CD14-positive monocyte (primary cell): ENCODE measurements at regions not wholly inside any gene's neighbourhood (a gene's known extent, or its start where the extent isn't known, plus 50 kb on each side); places are given as distances from the start of the nearest gene placed in this dataset.

ENCODE experiments used
- DNase-seq, 3 donors: peaks; one replicate each; pipeline ENCODE4 v3.0.0-alpha.2; 2011 to 2022
- H2AFZ ChIP-seq: 2 replicates; pipeline ENCODE4 v1.6.0; 2012; ENCODE audit warnings: mild to moderate bottlenecking, low read depth, low read length, inconsistent platforms; ENCODE audit not compliant: insufficient read depth, poor library complexity, severe bottlenecking
- H3K27ac ChIP-seq, 2 donors: 1 replicate in 1 of 2; 2 replicates in 1 of 2; pipeline ENCODE4 v1.5.1; 2012 to 2013; ENCODE audit warnings: low read length in 2 of 2, control low read depth in 1 of 2, inconsistent platforms in 1 of 2, low read depth in 1 of 2, mild to moderate bottlenecking in 1 of 2
- H3K27me3 ChIP-seq, 2 donors: one replicate each; pipeline versions ENCODE4 v1.6.0 to v1.6.1; 2011 to 2013; ENCODE audit warnings: low read length in 2 of 2; ENCODE audit not compliant: control insufficient read depth in 2 of 2, insufficient read depth in 2 of 2
- H3K36me3 ChIP-seq, 2 donors: replicated peaks in 1 of 2; 1 replicate in 1 of 2; 2 replicates in 1 of 2; pipeline versions ENCODE4 v1.5.1 to v1.6.1; 2012 to 2013; ENCODE audit warnings: low read length in 2 of 2, control low read depth in 1 of 2, inconsistent platforms in 1 of 2, mild to moderate bottlenecking in 1 of 2; ENCODE audit not compliant: insufficient read depth in 2 of 2, control insufficient read depth in 1 of 2
- H3K4me1 ChIP-seq, 2 donors: 1 replicate in 1 of 2; 2 replicates in 1 of 2; pipeline versions ENCODE4 v1.5.1 to v1.6.1; 2012 to 2013; ENCODE audit warnings: low read length in 2 of 2, control low read depth in 1 of 2, inconsistent platforms in 1 of 2, mild to moderate bottlenecking in 1 of 2, moderate library complexity in 1 of 2; ENCODE audit not compliant: insufficient read depth in 2 of 2, control insufficient read depth in 1 of 2
- H3K4me2 ChIP-seq: replicated peaks from 2 replicates; pipeline ENCODE3; 2012; ENCODE audit warnings: low read length, moderate library complexity, mild to moderate bottlenecking; ENCODE audit not compliant: poor library complexity, severe bottlenecking; ENCODE audit errors: extremely low read depth
- H3K4me3 ChIP-seq, 3 experiments: fragments of 200-600 bp in 1 of 3; sonication (generic) in 1 of 3; replicated peaks in 1 of 3; 1 replicate in 2 of 3; 2 replicates in 1 of 3; pipeline ENCODE4 v1.5.1; 2011 to 2013; ENCODE audit warnings: low read length in 3 of 3, mild to moderate bottlenecking in 3 of 3, control low read depth in 2 of 3, low read depth in 2 of 3, inconsistent platforms in 1 of 3, moderate library complexity in 1 of 3
- H3K79me2 ChIP-seq: 2 replicates; pipeline ENCODE4 v1.6.0; 2012; ENCODE audit warnings: mild to moderate bottlenecking, control low read depth, inconsistent platforms, low read length, moderate library complexity; ENCODE audit not compliant: insufficient read depth
- H3K9ac ChIP-seq: 2 replicates; pipeline ENCODE4 v1.6.0; 2017; ENCODE audit warnings: low read length, mild to moderate bottlenecking; ENCODE audit not compliant: insufficient read depth, poor library complexity, severe bottlenecking
- H3K9me3 ChIP-seq, 2 donors: replicated peaks in 1 of 2; 1 replicate in 1 of 2; 2 replicates in 1 of 2; pipeline versions ENCODE4 v1.5.1 to v1.6.1; 2012 to 2013; ENCODE audit warnings: low read length in 2 of 2, control low read depth in 1 of 2; ENCODE audit not compliant: control insufficient read depth in 1 of 2, insufficient read depth in 1 of 2
- H4K20me1 ChIP-seq: 2 replicates; pipeline ENCODE4 v1.6.0; 2012; ENCODE audit warnings: mild to moderate bottlenecking, low read length, control low read depth, moderate library complexity; ENCODE audit not compliant: insufficient read depth
- H3K27ac Mint-ChIP-seq, 7 donors: one replicate each; pipeline ENCODE4 v1.8.0; 2020; ENCODE audit warnings: mild to moderate bottlenecking in 7 of 7, mixed read lengths in 7 of 7, moderate library complexity in 6 of 7, inconsistent platforms in 2 of 7
- H3K27me3 Mint-ChIP-seq, 3 donors: one replicate each; pipeline ENCODE4 v1.8.0; 2021 to 2022; ENCODE audit warnings: low read depth in 3 of 3, mild to moderate bottlenecking in 3 of 3, mixed read lengths in 3 of 3, moderate library complexity in 3 of 3, inconsistent platforms in 1 of 3
- H3K36me3 Mint-ChIP-seq, 2 donors: one replicate each; pipeline ENCODE4 v1.8.0; 2020; ENCODE audit warnings: mixed read lengths in 2 of 2, inconsistent platforms in 1 of 2, mild to moderate bottlenecking in 1 of 2
- H3K4me1 Mint-ChIP-seq: one replicate; pipeline ENCODE4 v1.8.0; 2020; ENCODE audit warnings: mild to moderate bottlenecking, mixed read lengths
- H3K4me3 Mint-ChIP-seq, 2 donors: one replicate each; pipeline ENCODE4 v1.8.0; 2020; ENCODE audit warnings: mild to moderate bottlenecking in 2 of 2, mixed read lengths in 2 of 2, moderate library complexity in 1 of 2
- H3K9me3 Mint-ChIP-seq, 7 donors: one replicate each; pipeline ENCODE4 v1.8.0; 2020 to 2022; ENCODE audit warnings: mixed read lengths in 7 of 7, mild to moderate bottlenecking in 6 of 7, moderate library complexity in 6 of 7, inconsistent platforms in 2 of 7
- WGBS: methylation state at CpG from one replicate; pipeline ENCODE4 v1.1.5; 2013; ENCODE audit warnings: missing lambda C conversion rate; ENCODE audit not compliant: insufficient coverage; 5-methylcytosine and 5-hydroxymethylcytosine counted together
- intact Hi-C, 2 donors: fragments of 100-400 bp; cut with micrococcal nuclease; formaldehyde crosslinking; loops; one replicate each; pipeline versions ENCODE4 v1.15.0 to v1.15.1; 2023
- TF ChIP-seq, protein P1 (sequence below): fragments of 200-600 bp; IDR thresholded peaks from one replicate; pipeline ENCODE4 v1.8.0; 2022; ENCODE audit warnings: antibody characterized with exemption, mild to moderate bottlenecking

DNA sequence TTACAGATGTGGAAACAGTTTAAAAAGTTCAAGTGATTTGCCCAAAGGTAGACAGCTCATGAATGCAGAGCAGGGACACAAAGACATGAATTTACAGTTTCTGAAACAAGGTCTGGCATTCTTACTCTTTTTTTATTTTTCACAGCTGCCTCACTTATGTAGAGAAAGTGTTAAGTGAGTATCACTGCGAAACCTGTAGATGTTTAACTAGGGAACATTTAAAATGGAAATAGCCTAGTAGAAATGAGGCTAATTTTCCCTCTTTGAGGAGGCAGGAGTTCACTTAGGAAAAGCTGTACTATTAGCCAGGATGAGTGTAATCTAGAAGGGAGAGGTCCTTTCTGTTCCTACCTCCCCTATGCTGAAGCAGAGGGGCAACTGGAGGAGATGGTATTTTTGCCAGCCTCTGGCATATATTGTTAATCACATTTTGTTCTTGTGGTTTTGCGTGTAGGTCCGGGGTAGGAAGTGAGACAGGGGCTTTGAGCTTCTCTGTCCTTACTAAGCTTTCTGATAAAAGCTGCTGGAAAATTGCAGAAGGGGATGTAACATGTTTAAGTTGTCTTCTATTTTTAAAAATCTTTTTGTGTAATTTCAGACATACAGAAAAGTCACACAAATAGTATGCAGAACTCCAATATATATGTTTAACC, 492.8 kb upstream of the NR3C2 start:
- H3K9me3 ChIP-seq = no peaks in the 10 kb centered on the region
- Mint-ChIP-seq H3K4me1 (no peaks in the 10 kb centered on the region), H3K4me3 (no peak overlapping the region), H3K9me3 (peaks cover 1 to 8% (median 4%) of the 10 kb centered on the region in 7 donors), H3K27ac (no peak overlapping the region), H3K27me3 (no peaks in the 10 kb centered on the region), H3K36me3 (no peaks in the 10 kb centered on the region)
- TF ChIP-seq, protein P1, sequence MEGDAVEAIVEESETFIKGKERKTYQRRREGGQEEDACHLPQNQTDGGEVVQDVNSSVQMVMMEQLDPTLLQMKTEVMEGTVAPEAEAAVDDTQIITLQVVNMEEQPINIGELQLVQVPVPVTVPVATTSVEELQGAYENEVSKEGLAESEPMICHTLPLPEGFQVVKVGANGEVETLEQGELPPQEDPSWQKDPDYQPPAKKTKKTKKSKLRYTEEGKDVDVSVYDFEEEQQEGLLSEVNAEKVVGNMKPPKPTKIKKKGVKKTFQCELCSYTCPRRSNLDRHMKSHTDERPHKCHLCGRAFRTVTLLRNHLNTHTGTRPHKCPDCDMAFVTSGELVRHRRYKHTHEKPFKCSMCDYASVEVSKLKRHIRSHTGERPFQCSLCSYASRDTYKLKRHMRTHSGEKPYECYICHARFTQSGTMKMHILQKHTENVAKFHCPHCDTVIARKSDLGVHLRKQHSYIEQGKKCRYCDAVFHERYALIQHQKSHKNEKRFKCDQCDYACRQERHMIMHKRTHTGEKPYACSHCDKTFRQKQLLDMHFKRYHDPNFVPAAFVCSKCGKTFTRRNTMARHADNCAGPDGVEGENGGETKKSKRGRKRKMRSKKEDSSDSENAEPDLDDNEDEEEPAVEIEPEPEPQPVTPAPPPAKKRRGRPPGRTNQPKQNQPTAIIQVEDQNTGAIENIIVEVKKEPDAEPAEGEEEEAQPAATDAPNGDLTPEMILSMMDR = no peak
- H4K20me1 ChIP-seq = no peaks in the 10 kb centered on the region
- no peaks in the 10 kb centered on the region for H3K4me1 ChIP-seq
- no peak overlapping the region for H3K27ac ChIP-seq
- no peak overlapping the region for H3K9ac ChIP-seq
- no peaks in the 10 kb centered on the region for H3K27me3 ChIP-seq
- H2AFZ ChIP-seq = no peak overlapping the region
- no peaks in the 10 kb centered on the region for H3K36me3 ChIP-seq
- intact Hi-C loops = no loop called here
- DNase-seq = no peak
- H3K4me3 ChIP-seq = no peak overlapping the region
- WGBS = 0% methylated on average over 1 of the region's 3 CpGs
- H3K4me2 ChIP-seq = no peak overlapping the region
- H3K79me2 ChIP-seq = no peaks in the 10 kb centered on the region

DNA sequence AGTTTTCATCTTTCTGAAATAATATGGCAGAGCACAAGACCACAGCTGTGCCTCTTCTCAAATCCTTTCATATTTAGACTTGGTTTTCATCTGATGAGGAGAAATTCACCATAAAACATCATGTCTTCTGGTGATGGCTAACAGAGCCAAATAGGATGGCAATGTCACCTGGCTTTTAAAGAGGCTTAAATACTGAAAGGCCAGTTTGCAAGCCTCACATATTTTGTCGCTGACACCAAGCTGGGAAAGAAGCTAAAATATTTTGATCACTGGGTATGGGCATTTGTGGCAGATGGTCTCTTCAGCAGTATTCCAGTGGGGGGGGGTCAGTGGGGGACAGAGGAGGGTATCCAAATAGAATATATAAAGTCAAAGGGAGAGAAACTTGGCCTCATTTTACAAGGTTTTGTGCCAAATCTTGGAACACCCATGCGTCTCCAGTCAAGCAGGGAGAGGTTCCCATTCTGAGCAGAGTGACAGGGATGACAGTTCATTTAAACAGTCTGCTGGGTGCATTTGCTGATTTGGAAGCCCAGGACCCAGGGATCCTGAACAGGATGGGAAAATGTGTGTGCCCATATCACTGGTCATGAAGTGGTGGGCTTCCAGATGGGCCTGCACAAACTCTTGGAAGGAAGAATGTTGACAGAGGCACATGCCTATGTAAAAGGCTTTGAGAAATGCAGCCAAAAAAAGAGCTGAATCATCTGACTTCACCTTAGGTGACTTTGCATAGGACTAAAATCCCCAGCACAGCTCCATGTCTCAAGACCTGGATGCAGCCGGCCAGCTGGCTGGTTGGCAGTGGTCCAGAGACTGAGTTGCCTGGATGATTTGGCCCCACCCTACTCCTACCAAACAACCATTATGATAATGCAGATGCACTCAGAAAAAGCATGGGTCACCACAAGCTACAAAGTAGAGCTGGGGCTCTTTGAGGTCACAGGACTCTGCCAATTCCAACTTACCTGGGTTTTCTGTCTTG, 484.4 kb upstream of the NR3C2 start:
- H3K4me1 Mint-ChIP-seq = no peaks in the 10 kb centered on the region
- TF ChIP-seq, protein P1 = no peak
- intact Hi-C loops = no loop called here
- Histone ChIP-seq H3K9me3 (peaks cover 15 to 24% of the 10 kb centered on the region in 2 donors), H4K20me1 (no peaks in the 10 kb centered on the region), H2AFZ (no peak overlapping the region), H3K4me1 (no peaks in the 10 kb centered on the region), H3K4me2 (no peak overlapping the region), H3K27ac (no peak overlapping the region), H3K27me3 (no peaks in the 10 kb centered on the region), H3K9ac (no peak overlapping the region), H3K36me3 (no peaks in the 10 kb centered on the region), H3K4me3 (no peak overlapping the region), H3K79me2 (no peaks in the 10 kb centered on the region)
- H3K27ac Mint-ChIP-seq = no peak overlapping the region
- peaks cover 2 to 18% (median 8%) of the 10 kb centered on the region in 7 donors for H3K9me3 Mint-ChIP-seq
- DNase-seq = no peak
- no peaks in the 10 kb centered on the region for H3K27me3 Mint-ChIP-seq
- H3K4me3 Mint-ChIP-seq = no peak overlapping the region
- WGBS = 90% methylated on average over 2 of the region's 3 CpGs
- no peaks in the 10 kb centered on the region for H3K36me3 Mint-ChIP-seq
